HG02623 (cell line): ENCODE measurements at regions not wholly inside any gene's neighbourhood (a gene's known extent, or its start where the extent isn't known, plus 50 kb on each side); places are given as distances from the start of the nearest gene placed in this dataset.

Source experiments
- ATAC-seq: cut with Tn5 transposase; IDR thresholded peaks from one replicate; pipeline ENCODE4 v1.9.1; 2021; ENCODE audit warnings: moderate library complexity; ENCODE audit not compliant: unreplicated experiment

GRCh38 chr7:153504288-153505075, 547.7 kb upstream of the DPP6 start:
- no peak for ATAC-seq

DNA sequence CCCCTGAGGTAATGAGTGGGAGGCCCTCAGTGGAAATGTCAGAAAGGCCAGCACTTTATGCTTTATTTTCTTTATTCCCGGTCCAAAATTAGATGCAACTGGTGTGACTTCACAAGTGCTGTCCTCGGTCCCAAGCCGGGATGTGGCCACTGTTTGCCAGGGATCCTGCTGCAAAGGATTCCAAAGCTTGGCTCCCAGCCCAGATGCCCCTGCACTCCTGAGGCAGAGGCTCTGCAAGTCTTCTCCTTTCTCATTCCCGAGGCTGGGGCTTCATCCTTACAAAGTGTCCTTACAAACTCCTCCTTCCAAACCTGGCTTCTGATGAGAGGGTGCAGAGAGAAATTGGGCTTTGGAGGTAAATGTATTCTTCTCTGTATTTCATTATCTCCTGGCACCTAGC, 544.3 kb upstream of the DPP6 start:
- no peak for ATAC-seq

GRCh38 chr7:153509768-153510167, 542.4 kb upstream of the DPP6 start:
- ATAC-seq, result no peak

GRCh38 chr7:153510674-153511073, 541.5 kb upstream of the DPP6 start:
- ATAC-seq, result no peak

DNA sequence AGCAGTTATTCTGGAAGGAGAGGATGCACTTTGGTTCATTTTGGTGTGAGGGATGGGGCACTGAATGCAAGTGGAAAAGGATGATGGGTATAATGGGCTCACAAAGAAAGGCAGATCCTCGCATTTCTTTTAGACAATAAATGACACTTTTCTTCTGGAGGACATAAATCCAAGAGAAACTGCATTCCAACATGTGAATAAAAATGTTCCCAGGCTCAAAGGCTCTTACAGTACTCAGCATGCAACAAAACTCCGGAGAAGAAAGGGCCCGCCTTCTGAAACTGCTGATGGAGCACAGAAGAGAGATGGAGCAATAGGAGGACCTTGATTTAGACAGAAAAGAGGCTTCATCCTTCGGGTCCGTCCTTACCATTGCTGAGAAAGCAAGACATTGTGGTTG, 538.2 kb upstream of the DPP6 start:
- no peak for ATAC-seq

GRCh38 chr7:153515359-153515758, 536.8 kb upstream of the DPP6 start:
- ATAC-seq, result no peak

- ATAC-seq, result no peak
These were observed 533.8 kb upstream of the DPP6 start for GRCh38 chr7:153518201-153518984.

- ATAC-seq, result no peak
These were observed 530.8 kb upstream of the DPP6 start for GRCh38 chr7:153521370-153521769.

- ATAC-seq, result no peak
These were observed 529.9 kb upstream of the DPP6 start for GRCh38 chr7:153522261-153522660.

GRCh38 chr7:153523320-153524015, 528.7 kb upstream of the DPP6 start:
- ATAC-seq, result no peak

DNA sequence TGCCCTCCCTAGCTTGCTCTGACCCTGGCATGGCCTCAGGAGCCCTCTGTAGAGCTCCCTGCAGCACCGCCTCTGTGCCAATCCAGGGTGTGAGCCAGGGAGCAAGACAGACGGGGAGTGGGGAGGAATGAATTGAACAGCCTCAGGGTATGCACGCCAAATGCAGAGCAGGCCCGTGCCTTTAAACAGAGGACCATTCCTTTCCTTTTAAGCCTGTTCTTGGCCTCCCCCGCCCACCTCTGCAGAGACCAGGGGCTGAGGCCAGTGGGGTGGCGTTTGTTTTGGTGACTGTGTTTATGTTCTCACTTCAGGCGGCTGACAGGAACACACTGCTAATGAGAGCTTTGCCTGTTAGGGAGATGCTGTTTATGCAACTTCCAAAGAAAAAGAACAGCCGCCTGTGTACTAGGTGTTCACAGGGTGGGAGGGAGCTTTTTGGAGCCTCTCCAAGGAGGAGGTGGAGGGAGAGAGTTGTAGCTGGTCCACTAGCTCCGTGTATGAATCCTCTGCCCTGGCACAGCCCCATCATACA, 528.1 kb upstream of the DPP6 start:
- ATAC-seq, result no peak

- no peak for ATAC-seq
These were observed 523.1 kb upstream of the DPP6 start for GRCh38 chr7:153529100-153529499.

DNA sequence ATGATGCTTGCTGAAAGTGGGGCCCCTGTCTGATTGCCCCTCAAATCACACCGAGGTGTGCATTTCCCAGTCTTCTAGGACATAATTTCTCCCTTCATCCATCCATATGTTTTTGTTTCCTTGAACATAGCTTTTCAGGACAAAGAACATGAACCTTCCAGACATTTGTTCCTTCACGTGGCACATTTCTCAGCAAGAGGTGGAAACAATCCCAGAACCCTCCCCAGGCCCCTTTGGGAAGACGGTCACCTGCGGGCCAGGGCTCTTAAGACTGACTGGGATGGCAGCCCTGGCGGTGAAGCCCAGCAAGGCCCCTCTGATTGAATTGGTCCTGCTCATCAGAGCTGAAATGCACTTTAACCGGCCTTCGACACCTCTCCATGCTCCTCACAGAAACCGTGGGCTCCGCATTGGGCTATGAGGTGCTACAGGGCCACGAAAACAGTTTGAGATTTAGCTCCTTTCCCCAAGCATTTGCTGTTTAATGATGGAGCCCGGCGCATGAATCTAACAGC, 522.5 kb upstream of the DPP6 start:
- no peak for ATAC-seq

DNA sequence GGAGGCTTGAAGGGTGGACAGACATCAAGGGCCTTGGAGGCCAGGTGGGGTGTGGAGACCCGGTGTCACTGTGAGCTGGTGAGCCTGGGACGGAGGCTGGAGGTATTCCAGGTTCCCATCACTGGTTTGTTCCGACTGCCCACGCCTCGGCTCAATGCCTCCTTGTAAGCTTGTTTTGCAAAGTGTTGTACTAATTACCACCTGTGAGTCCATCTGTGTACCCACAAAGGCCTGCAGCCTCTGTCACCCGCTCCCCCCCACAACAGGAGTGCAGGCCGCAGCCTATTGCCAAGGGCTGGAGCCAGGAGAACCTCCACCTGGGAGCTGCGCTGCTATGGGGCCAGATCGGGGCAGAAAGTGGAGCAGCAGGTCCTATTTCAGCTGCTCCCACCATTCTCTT, 521.8 kb upstream of the DPP6 start:
- ATAC-seq, result no peak

DNA sequence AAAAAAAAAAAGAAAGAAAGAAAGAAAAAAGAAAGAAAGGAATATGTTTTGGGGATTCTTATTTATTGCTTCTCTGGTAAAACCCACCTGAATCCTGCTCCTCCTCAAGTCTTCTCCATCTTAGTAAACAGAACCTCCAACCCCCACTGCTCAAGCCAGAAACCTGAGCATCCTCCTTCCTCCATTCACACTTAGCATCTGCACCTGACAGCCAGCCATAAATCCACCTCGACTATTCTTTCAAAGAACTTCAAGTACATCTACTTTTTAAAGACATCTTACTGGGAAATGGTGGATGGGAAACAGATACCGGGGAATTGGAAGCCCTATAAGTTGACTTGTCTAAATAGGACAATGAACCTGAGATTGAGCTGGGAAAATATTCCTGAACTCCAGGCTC, 519.9 kb upstream of the DPP6 start:
- no peak for ATAC-seq

DNA sequence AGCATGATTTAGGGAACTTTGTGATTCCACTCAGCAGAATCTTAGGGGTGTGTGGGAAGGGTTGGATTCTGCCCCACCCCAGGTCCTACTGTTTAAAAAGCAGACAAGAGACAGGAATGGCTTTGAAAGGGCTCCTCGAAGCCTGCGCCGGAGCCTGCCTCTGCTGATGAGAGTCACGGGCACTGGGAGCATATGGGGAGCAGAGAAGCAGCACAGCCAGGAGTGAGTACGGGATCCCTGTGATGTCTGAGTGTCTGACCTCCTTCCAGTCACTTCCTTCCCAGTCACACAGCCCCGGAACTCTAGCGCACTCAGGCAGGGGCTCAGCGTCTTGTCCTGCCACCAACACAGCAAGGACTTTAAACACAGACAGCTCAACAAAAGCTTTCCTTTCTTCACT, 514.9 kb upstream of the DPP6 start:
- ATAC-seq, result no peak

- no peak for ATAC-seq
These were observed 510.3 kb upstream of the DPP6 start for GRCh38 chr7:153541903-153542302.

DNA sequence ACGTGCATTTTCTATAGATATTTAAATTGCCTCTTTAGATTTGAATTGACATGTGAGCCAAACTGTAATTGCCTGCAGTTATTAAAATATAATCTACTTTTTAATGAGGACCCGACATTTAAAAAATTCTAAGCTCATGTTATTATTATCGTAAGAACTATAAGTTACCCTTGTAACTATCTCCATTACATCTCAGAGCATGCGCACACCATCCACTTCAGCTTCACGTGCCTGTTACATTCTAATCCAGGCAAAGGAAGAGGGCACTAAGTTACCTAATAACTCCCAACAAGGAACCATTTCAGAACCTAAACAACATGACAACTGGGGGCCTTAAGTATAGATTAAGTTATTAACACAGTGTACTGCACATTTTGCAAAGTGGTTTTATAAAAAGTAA, 509.0 kb upstream of the DPP6 start:
- ATAC-seq, result no peak

GRCh38 chr7:153550173-153550572, 502.0 kb upstream of the DPP6 start:
- ATAC-seq, result no peak

DNA sequence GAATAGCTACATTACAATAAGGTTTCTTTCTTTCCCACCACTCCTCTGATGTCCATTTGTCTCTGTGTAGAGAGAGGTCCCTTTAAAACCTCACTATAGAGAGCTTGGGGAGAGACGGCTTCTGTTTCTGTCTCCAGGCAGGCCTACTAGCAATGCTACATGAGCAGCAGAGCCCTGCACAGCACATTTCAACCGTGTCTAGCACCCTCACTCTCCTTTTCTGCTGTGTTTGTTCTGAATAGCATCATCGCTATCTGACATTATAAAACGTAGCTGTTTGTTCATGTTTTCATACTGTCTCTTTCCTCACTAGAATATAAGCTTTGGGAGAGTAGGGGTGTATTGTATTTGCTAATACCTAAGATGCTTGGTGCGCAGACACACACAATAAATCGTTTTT, 487.8 kb upstream of the DPP6 start:
- ATAC-seq, result no peak

DNA sequence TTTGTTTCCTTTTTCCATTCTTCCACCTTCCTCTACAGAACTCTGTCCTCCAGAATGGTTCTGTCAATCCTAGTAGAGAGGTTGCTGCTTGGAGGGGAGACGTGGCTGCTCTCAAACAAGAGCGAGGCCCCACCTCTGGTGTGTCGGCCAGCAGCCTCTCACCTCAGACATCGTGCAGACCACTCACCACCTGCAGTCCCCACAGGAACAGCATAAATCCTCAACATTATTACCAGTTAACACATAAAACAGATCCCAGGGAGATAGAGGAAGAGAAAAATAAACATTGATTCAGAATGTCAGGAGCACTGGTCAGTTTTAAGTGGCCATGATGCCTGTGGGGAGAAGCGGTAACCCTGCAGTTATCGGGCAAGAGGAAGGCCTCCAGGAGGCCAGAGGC, 485.9 kb upstream of the DPP6 start:
- ATAC-seq, result no peak
